ENCODE measurements at regions not wholly inside any gene's neighbourhood (a gene's known extent, or its start where the extent isn't known, plus 50 kb on each side); places are given as distances from the start of the nearest gene placed in this dataset.

- DNase-seq (ENCODE audit: low read depth) = no peak
Observed at GRCh38 chr2:120828829-120829632, 93.4 kb downstream of the GLI2 start.

- no peak for DNase-seq (ENCODE audit: low read depth)
Observed at GRCh38 chr2:120829633-120830025, 94.0 kb downstream of the GLI2 start.

- DNase-seq (ENCODE audit: low read depth) = no peak
Observed at GRCh38 chr2:120830096-120830830, 94.6 kb downstream of the GLI2 start.

- DNase-seq (ENCODE audit: low read depth) = no peak
Observed at GRCh38 chr2:120831086-120831485, 95.4 kb downstream of the GLI2 start.

GRCh38 chr2:120831891-120832290 lies 96.2 kb downstream of the GLI2 start:
- no peak for DNase-seq (ENCODE audit: low read depth)

GRCh38 chr2:120832296-120833070 lies 96.8 kb downstream of the GLI2 start:
- DNase-seq (ENCODE audit: low read depth) = no peak

GRCh38 chr2:120833127-120833675 lies 97.5 kb downstream of the GLI2 start:
- no peak for DNase-seq (ENCODE audit: low read depth)

GRCh38 chr2:120834206-120834605 lies 98.5 kb downstream of the GLI2 start:
- no peak for DNase-seq (ENCODE audit: low read depth)

GRCh38 chr2:120836281-120836680 lies 100.6 kb downstream of the GLI2 start:
- no peak for DNase-seq (ENCODE audit: low read depth)

GRCh38 chr2:120840795-120841487 lies 105.3 kb downstream of the GLI2 start:
- DNase-seq (ENCODE audit: low read depth) = no peak

GRCh38 chr2:120842456-120843439 lies 107.1 kb downstream of the GLI2 start:
- no peak for DNase-seq (ENCODE audit: low read depth)

- no peak for DNase-seq (ENCODE audit: low read depth)
Observed at GRCh38 chr2:120844070-120844738, 108.5 kb downstream of the GLI2 start.

GRCh38 chr2:120845277-120845676 lies 109.6 kb downstream of the GLI2 start:
- DNase-seq (ENCODE audit: low read depth) = no peak

- DNase-seq (ENCODE audit: low read depth) = no peak
Observed at GRCh38 chr2:120846406-120847095, 110.9 kb downstream of the GLI2 start.

- DNase-seq (ENCODE audit: low read depth) = no peak
Observed at GRCh38 chr2:120847700-120848321, 112.1 kb downstream of the GLI2 start.

GRCh38 chr2:120849278-120849677 lies 113.6 kb downstream of the GLI2 start:
- DNase-seq (ENCODE audit: low read depth) = no peak

GRCh38 chr2:120850551-120850950 lies 114.9 kb downstream of the GLI2 start:
- no peak for DNase-seq (ENCODE audit: low read depth)

- DNase-seq (ENCODE audit: low read depth) = no peak
Observed at GRCh38 chr2:120851116-120851773, 115.6 kb downstream of the GLI2 start.

Data from HT1080 (cell line).